H1 (cell line): ENCODE measurements at regions not wholly inside any gene's neighbourhood (a gene's known extent, or its start where the extent isn't known, plus 50 kb on each side); places are given as distances from the start of the nearest gene placed in this dataset.

Experiments
- CTCF ChIA-PET: fragments of 300-600 bp; sonication (Branson Sonifier 250); formaldehyde crosslinking; loops from one replicate; lab custom pipeline; 2021; ENCODE audit not compliant: partially characterized antibody; lab: Charles Lee
- POLR2A ChIA-PET: fragments of 300-600 bp; sonication (Branson Sonifier 250); formaldehyde crosslinking; loops from one replicate; lab custom pipeline; 2021; ENCODE audit warnings: inconsistent platforms; ENCODE audit not compliant: partially characterized antibody; lab: Charles Lee
- DNase-seq, 2 experiments: peaks; one replicate each; pipeline versions ENCODE4 v3.0.0 to v3.0.0-alpha.2; 2010 to 2022; ENCODE audit warnings: low spot score in 2 of 2, low read depth in 1 of 2, mixed read lengths in 1 of 2
- FAIRE-seq: peaks from 2 replicates; lab custom pipeline; 2011; peaks lifted over from hg19 to GRCh38; lab: Jason Lieb, UNC
- H2AFZ ChIP-seq: 2 replicates; pipeline ENCODE4 v1.8.1; 2012; ENCODE audit warnings: low read length, inconsistent platforms
- H2AK5ac ChIP-seq: 2 replicates; pipeline ENCODE4 v1.6.1; 2013; ENCODE audit warnings: low read depth, low read length
- H2BK120ac ChIP-seq: replicated peaks from 2 replicates; pipeline ENCODE3; 2013; ENCODE audit warnings: low read depth, low read length, inconsistent platforms
- H2BK12ac ChIP-seq: 2 replicates; pipeline ENCODE4 v1.6.1; 2013; ENCODE audit warnings: low read depth, low read length
- H2BK15ac ChIP-seq: 2 replicates; pipeline ENCODE4 v1.6.1; 2013; ENCODE audit warnings: low read length
- H2BK20ac ChIP-seq: 2 replicates; pipeline ENCODE4 v1.6.1; 2013; ENCODE audit warnings: low read length
- H2BK5ac ChIP-seq: 2 replicates; pipeline ENCODE4 v1.6.1; 2013; ENCODE audit warnings: low read depth, low read length
- H3K14ac ChIP-seq: 2 replicates; pipeline ENCODE4 v1.6.1; 2013; ENCODE audit warnings: inconsistent platforms; ENCODE audit not compliant: insufficient read length
- H3K18ac ChIP-seq: 2 replicates; pipeline ENCODE4 v1.6.1; 2013; ENCODE audit warnings: low read length; ENCODE audit errors: extremely low read depth
- H3K23ac ChIP-seq: 2 replicates; pipeline ENCODE4 v1.6.1; 2013; ENCODE audit warnings: inconsistent platforms; ENCODE audit not compliant: insufficient read length
- H3K23me2 ChIP-seq: 2 replicates; pipeline ENCODE4 v1.6.1; 2013; ENCODE audit warnings: low read depth, low read length
- H3K27ac ChIP-seq: 2 replicates; pipeline ENCODE4 v1.6.1; 2011; ENCODE audit warnings: low read depth, low read length, inconsistent platforms
- H3K27me3 ChIP-seq, 4 experiments: replicated peaks in 1 of 4; 1 replicate in 1 of 4; 2 replicates in 3 of 4; pipeline versions ENCODE4 v1.6.1 to v1.8.1; 2011 to 2013; ENCODE audit warnings: low read length in 3 of 4, mild to moderate bottlenecking in 3 of 4, inconsistent platforms in 2 of 4, mixed read lengths in 2 of 4, moderate library complexity in 1 of 4; ENCODE audit not compliant: control insufficient read depth in 3 of 4, insufficient read depth in 3 of 4; ENCODE audit errors: extremely low read depth in 1 of 4
- H3K36me3 ChIP-seq, 4 experiments: 2 replicates each; pipeline versions ENCODE4 v1.6.1 to v1.8.1; 2011 to 2013; ENCODE audit warnings: mild to moderate bottlenecking in 4 of 4, low read length in 3 of 4, moderate library complexity in 2 of 4, control low read depth in 1 of 4, inconsistent platforms in 1 of 4; ENCODE audit not compliant: insufficient read depth in 4 of 4, control insufficient read depth in 2 of 4
- H3K4ac ChIP-seq: replicated peaks from 2 replicates; pipeline ENCODE3; 2013; ENCODE audit warnings: low read length, low read depth, mixed read lengths, inconsistent platforms; ENCODE audit not compliant: insufficient read length
- H3K4me1 ChIP-seq, 4 experiments: replicated peaks in 1 of 4; 1 replicate in 1 of 4; 2 replicates in 3 of 4; pipeline versions ENCODE4 v1.6.1 to v1.8.1; 2011 to 2013; ENCODE audit warnings: low read length in 3 of 4, inconsistent platforms in 2 of 4, mixed read lengths in 1 of 4; ENCODE audit not compliant: insufficient read depth in 4 of 4, control insufficient read depth in 3 of 4
- H3K4me2 ChIP-seq, 2 experiments: 2 replicates each; pipeline versions ENCODE4 v1.6.1 to v1.8.1; 2011 to 2013; ENCODE audit warnings: low read depth in 2 of 2, low read length in 2 of 2, control low read depth in 1 of 2, inconsistent platforms in 1 of 2, mild to moderate bottlenecking in 1 of 2; ENCODE audit not compliant: insufficient read depth in 1 of 2
- H3K4me3 ChIP-seq, 4 experiments: fragments of 200-600, 300-600 bp in 1 of 4; sonication (generic), shearing (Covaris generic), sonication (Bioruptor Twin) in 1 of 4; 2 replicates each; pipeline versions ENCODE4 v1.5.1 to v1.8.1; 2011 to 2016; ENCODE audit warnings: low read length in 4 of 4, low read depth in 3 of 4, control low read depth in 2 of 4, inconsistent platforms in 2 of 4, mild to moderate bottlenecking in 2 of 4, mixed read lengths in 1 of 4, moderate library complexity in 1 of 4; ENCODE audit not compliant: insufficient read depth in 2 of 4; ENCODE audit errors: extremely low read depth in 1 of 4
- H3K56ac ChIP-seq: replicated peaks from 2 replicates; pipeline ENCODE3; 2013; ENCODE audit warnings: low read depth, mild to moderate bottlenecking, mixed read lengths, low read length, inconsistent platforms; ENCODE audit not compliant: insufficient read length
- H3K79me1 ChIP-seq: 2 replicates; pipeline ENCODE4 v1.6.1; 2013; ENCODE audit warnings: low read depth, low read length, control low read depth
- H3K79me2 ChIP-seq, 2 experiments: 2 replicates each; pipeline versions ENCODE4 v1.6.1 to v1.8.1; 2012 to 2013; ENCODE audit warnings: low read length in 2 of 2, mild to moderate bottlenecking in 2 of 2, inconsistent platforms in 1 of 2; ENCODE audit not compliant: insufficient read depth in 2 of 2, control insufficient read depth in 1 of 2
- H3K9ac ChIP-seq, 4 experiments: replicated peaks in 1 of 4; 1 replicate in 1 of 4; 2 replicates in 3 of 4; pipeline versions ENCODE4 v1.6.1 to v1.8.1; 2011 to 2013; ENCODE audit warnings: low read depth in 3 of 4, low read length in 3 of 4, control low read depth in 2 of 4, mild to moderate bottlenecking in 2 of 4, moderate library complexity in 2 of 4, inconsistent platforms in 1 of 4; ENCODE audit errors: extremely low read depth in 1 of 4
- H3K9me3 ChIP-seq, 2 experiments: 2 replicates each; pipeline versions ENCODE4 v1.6.1 to v1.8.1; 2012 to 2013; ENCODE audit warnings: mild to moderate bottlenecking in 2 of 2, moderate library complexity in 2 of 2, control low read depth in 1 of 2, inconsistent platforms in 1 of 2, low read depth in 1 of 2, low read length in 1 of 2, mixed read lengths in 1 of 2; ENCODE audit not compliant: insufficient read depth in 2 of 2
- H4K20me1 ChIP-seq, 2 experiments: replicated peaks in 1 of 2; 2 replicates each; pipeline versions ENCODE3 to v1.8.1; 2011 to 2013; ENCODE audit warnings: inconsistent platforms in 2 of 2, low read length in 2 of 2, mild to moderate bottlenecking in 1 of 2; ENCODE audit not compliant: insufficient read depth in 2 of 2, control insufficient read depth in 1 of 2
- H4K5ac ChIP-seq: 2 replicates; pipeline ENCODE4 v1.6.1; 2013; ENCODE audit warnings: low read length, low read depth, mixed read lengths, inconsistent platforms; ENCODE audit not compliant: insufficient read length
- H4K8ac ChIP-seq: 2 replicates; pipeline ENCODE4 v1.8.0; 2013; ENCODE audit warnings: mild to moderate bottlenecking, moderate library complexity, low read length, inconsistent platforms; ENCODE audit not compliant: insufficient read depth; ENCODE audit errors: extremely low read depth
- H4K91ac ChIP-seq: replicated peaks from 2 replicates; pipeline ENCODE3; 2013; ENCODE audit warnings: low read length, mixed read lengths, inconsistent platforms; ENCODE audit not compliant: insufficient read length
- CBX5 ChIP-seq: fragments of 300-800, 300-1000 bp; sonication (generic); IDR thresholded peaks from 2 replicates; pipeline ENCODE4 v1.7.1; 2016; ENCODE audit warnings: antibody characterized with exemption, low read length, low read depth
- FOSL1 ChIP-seq: IDR thresholded peaks from 2 replicates; pipeline ENCODE4 v1.6.1; 2011; ENCODE audit warnings: mild to moderate bottlenecking, low read depth, low read length, moderate library complexity; ENCODE audit not compliant: insufficient read depth
- KDM5A ChIP-seq: fragments of 200-600 bp; IDR thresholded peaks from 2 replicates; pipeline ENCODE4 v1.7.1; 2012; ENCODE audit warnings: mild to moderate bottlenecking, low read length, inconsistent platforms, mixed read lengths
- PHF8 ChIP-seq: fragments of 200-600 bp; sonication (generic); conservative IDR thresholded peaks from 2 replicates; pipeline ENCODE4 v1.7.1; 2012; ENCODE audit warnings: low read depth, mild to moderate bottlenecking, inconsistent platforms, low read length, moderate library complexity
- POLR2AphosphoS5 ChIP-seq: IDR thresholded peaks from 2 replicates; pipeline ENCODE4 v1.6.1; 2011; ENCODE audit warnings: low read depth, low read length
- SIX5 ChIP-seq: IDR thresholded peaks from 2 replicates; pipeline ENCODE4 v1.6.1; 2011; ENCODE audit warnings: mild to moderate bottlenecking, low read depth, low read length
- SRF ChIP-seq: IDR thresholded peaks from 2 replicates; pipeline ENCODE4 v1.6.1; 2011; ENCODE audit warnings: mild to moderate bottlenecking, low read depth, low read length, moderate library complexity
- YY1 ChIP-seq: IDR thresholded peaks from 2 replicates; pipeline ENCODE4 v1.6.1; 2011; ENCODE audit warnings: low read depth, mild to moderate bottlenecking, low read length
- WGBS, 2 experiments: shearing (Covaris generic) in 1 of 2; methylation state at CpG; one replicate each; pipeline versions ENCODE4 v1.1.6 to v1.1.7; 2013 to 2015; ENCODE audit warnings: low lambda C conversion rate in 2 of 2, mixed read lengths in 2 of 2, inconsistent platforms in 1 of 2, low coverage in 1 of 2, missing lambda C conversion rate in 1 of 2; ENCODE audit not compliant: insufficient replicate concordance in 2 of 2, insufficient coverage in 1 of 2, insufficient read length in 1 of 2; ENCODE audit errors: extremely low coverage in 1 of 2, missing lambda C conversion rate in 1 of 2; 5-methylcytosine and 5-hydroxymethylcytosine counted together

DNA sequence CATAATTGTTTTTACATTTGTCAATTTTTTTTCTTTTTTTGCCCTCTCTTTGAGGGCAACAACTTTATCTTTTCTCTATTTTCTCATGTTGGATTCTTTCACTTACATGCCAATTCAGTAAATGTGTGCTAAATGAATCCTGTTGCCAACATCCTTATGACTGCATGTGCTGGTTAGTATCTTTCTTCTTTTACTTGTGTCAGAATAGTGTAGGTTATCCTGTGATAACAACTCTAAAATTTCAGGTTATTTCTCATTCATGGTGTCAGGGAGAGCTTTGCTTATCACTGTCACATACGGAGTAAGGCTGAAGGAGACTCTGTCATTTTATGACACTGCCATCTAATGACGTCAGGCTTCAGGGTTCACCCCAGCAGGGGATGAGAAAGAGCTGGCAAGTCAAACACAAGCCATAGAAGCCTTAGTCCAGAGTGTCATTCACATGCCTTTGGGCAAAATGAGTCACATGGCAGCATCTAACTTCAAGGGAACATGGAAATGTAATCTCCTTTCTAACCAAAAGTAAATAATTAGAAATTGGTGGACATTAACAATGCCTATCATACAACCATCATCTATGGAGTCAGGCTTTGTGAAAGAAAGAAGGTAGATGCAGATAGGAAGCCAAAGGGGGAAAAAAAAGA is 242.5 kb upstream of the ATP2B1 start:
- Histone ChIP-seq H3K18ac (no peak overlapping the region), H2BK20ac (no peak overlapping the region), H3K9ac (no peak overlapping the region), H3K23ac (no peak overlapping the region), H3K9me3 (no peaks in the 10 kb centered on the region), H3K79me2 (no peaks in the 10 kb centered on the region), H3K14ac (no peak overlapping the region), H3K4me2 (no peak overlapping the region), H2BK15ac (no peak overlapping the region), H2AFZ (no peak overlapping the region), H3K27me3 (no peaks in the 10 kb centered on the region), H2BK12ac (no peak overlapping the region), H3K36me3 (no peaks in the 10 kb centered on the region), H4K8ac (no peak overlapping the region), H3K4me3 (no peak overlapping the region), H3K56ac (no peak overlapping the region), H4K20me1 (no peaks in the 10 kb centered on the region), H3K4ac (no peak overlapping the region), H3K23me2 (no peaks in the 10 kb centered on the region), H3K79me1 (no peaks in the 10 kb centered on the region), H4K91ac (no peak overlapping the region), H3K27ac (no peak overlapping the region), H2AK5ac (no peak overlapping the region), H4K5ac (no peak overlapping the region), H2BK120ac (no peak overlapping the region), H3K4me1 (peaks cover 0 to 7% (median 5%) of the 10 kb centered on the region in 4 experiments; a peak in 5 of 7 replicates), H2BK5ac (no peak overlapping the region)
- POLR2A ChIA-PET, result no interaction called here
- WGBS, 2 experiments, result 76% methylated on average over 2 of the region's 2 CpGs; no CpG with 5 or more reads in 1 of the 2 experiments
- FAIRE-seq (no peak), DNase-seq (no peak)
- TF ChIP-seq POLR2AphosphoS5 (no peak), YY1 (no peak), KDM5A (no peak), CBX5 (no peak), FOSL1 (no peak), SRF (no peak), SIX5 (no peak), PHF8 (no peak)
- CTCF ChIA-PET, result interaction anchor here (0.7 to 1.6 kb wide), 3 partner anchors 18 to 280 kb away, joined by 3 to 4 read pairs (median 4); no protein-coding TSS in a partner anchor
